HepG2 (cell line): ENCODE measurements at regions not wholly inside any gene's neighbourhood (a gene's known extent, or its start where the extent isn't known, plus 50 kb on each side); places are given as distances from the start of the nearest gene placed in this dataset.

Experiments
- ATAC-seq: fragments of 200-7000 bp; cut with Tn5 transposase; 3 replicates; pipeline ENCODE4 v1.9.1; 2020; ENCODE audit warnings: mild to moderate bottlenecking, moderate library complexity
- BruUV-seq: library from RNA; stranded (reverse); fragments of 400-500 nt; replicated peaks from 2 replicates; lab custom pipeline; 2021; lab: Mats Ljungman, UMichigan
- CTCF ChIA-PET: fragments of 300-600 bp; formaldehyde crosslinking; extraction: SDS; loops from one replicate; lab custom pipeline; 2021; ENCODE audit warnings: low total read pairs, inconsistent platforms, low intra/inter-chr PET ratio; lab: Yijun Ruan, JAX
- POLR2A ChIA-PET: fragments of 350-600 bp; sonication (Branson Sonifier 250); formaldehyde crosslinking; loops from one replicate; lab custom pipeline; 2020; ENCODE audit warnings: antibody characterized with exemption, inconsistent platforms; lab: Yijun Ruan, JAX
- DNase-seq: peaks from one replicate; pipeline ENCODE4 v3.0.0-alpha.2; 2015; ENCODE audit warnings: low spot score
- FAIRE-seq: peaks from 3 replicates; lab custom pipeline; 2011; peaks lifted over from hg19 to GRCh38; lab: Jason Lieb, UNC
- H2AFZ ChIP-seq: one replicate; pipeline ENCODE4 v1.6.1; 2011; ENCODE audit warnings: low read length, inconsistent platforms
- H3K27ac ChIP-seq: fragments of 300-600 bp; 3 replicates; pipeline ENCODE4 v1.8.0; 2011; ENCODE audit warnings: mixed run types, mild to moderate bottlenecking, mixed read lengths, low read length, inconsistent platforms; ENCODE audit not compliant: insufficient read depth; ENCODE audit errors: extremely low read length
- H3K27me3 ChIP-seq, 2 experiments: fragments of 200-600 bp in 1 of 2; 2 replicates in 1 of 2; 3 replicates in 1 of 2; pipeline versions ENCODE4 v1.6.0 to v1.8.0; 2011; ENCODE audit warnings: low read length in 2 of 2, mild to moderate bottlenecking in 2 of 2, moderate library complexity in 2 of 2, inconsistent platforms in 1 of 2; ENCODE audit not compliant: insufficient read depth in 2 of 2, control insufficient read depth in 1 of 2
- H3K36me3 ChIP-seq, 2 experiments: fragments of 200-600 bp in 1 of 2; replicated peaks in 1 of 2; 2 replicates in 1 of 2; 3 replicates in 1 of 2; pipeline versions ENCODE4 v1.5.1 to v1.8.0; 2011; ENCODE audit warnings: low read length in 2 of 2, inconsistent platforms in 1 of 2; ENCODE audit not compliant: insufficient read depth in 2 of 2, control insufficient read depth in 1 of 2
- H3K4me1 ChIP-seq: 2 replicates; pipeline ENCODE4 v1.5.1; 2012; ENCODE audit warnings: low read length, inconsistent platforms; ENCODE audit not compliant: insufficient read depth
- H3K4me2 ChIP-seq: 2 replicates; pipeline ENCODE4 v1.6.0; 2011; ENCODE audit warnings: low read depth, low read length, inconsistent platforms
- H3K4me3 ChIP-seq, 3 experiments: fragments of 200-600 bp in 1 of 3; sonication (generic), shearing (Covaris generic) in 1 of 3; replicated peaks in 1 of 3; 2 replicates each; pipeline ENCODE4 v1.5.1; 2011 to 2016; ENCODE audit warnings: low read length in 3 of 3, inconsistent platforms in 2 of 3, low read depth in 2 of 3, mild to moderate bottlenecking in 2 of 3, control low read depth in 1 of 3, mixed read lengths in 1 of 3; ENCODE audit not compliant: insufficient read depth in 1 of 3
- H3K79me2 ChIP-seq: one replicate; pipeline ENCODE4 v1.6.1; 2011; ENCODE audit warnings: low read length, inconsistent platforms; ENCODE audit not compliant: insufficient read depth
- H3K9ac ChIP-seq: 2 replicates; pipeline ENCODE4 v1.6.0; 2011; ENCODE audit warnings: mild to moderate bottlenecking, low read depth, low read length, inconsistent platforms; ENCODE audit not compliant: insufficient read depth
- H3K9me3 ChIP-seq: 2 replicates; pipeline ENCODE4 v1.5.1; 2012; ENCODE audit warnings: mild to moderate bottlenecking, low read length
- H4K20me1 ChIP-seq: 2 replicates; pipeline ENCODE4 v1.6.0; 2011; ENCODE audit warnings: inconsistent platforms, mild to moderate bottlenecking, low read length, moderate library complexity; ENCODE audit not compliant: insufficient read depth
- ARNT2 ChIP-seq: sonication (generic); formaldehyde crosslinking; IDR thresholded peaks from 2 replicates; pipeline ENCODE4 v1.8.0; 2022; ENCODE audit warnings: mild to moderate bottlenecking, low read depth, missing genetic modification reagents, moderate library complexity
- DNMT3B ChIP-seq: conservative IDR thresholded peaks from 2 replicates; pipeline ENCODE4 v1.6.1; 2016; ENCODE audit warnings: missing biosample characterization, control low read depth
- HOXA9 ChIP-seq: sonication (generic); formaldehyde crosslinking; IDR thresholded peaks from 2 replicates; pipeline ENCODE4 v1.8.1; 2022; ENCODE audit warnings: missing genetic modification reagents, mild to moderate bottlenecking, moderate library complexity, borderline replicate concordance
- IRX3 ChIP-seq: sonication (generic); formaldehyde crosslinking; IDR thresholded peaks from 2 replicates; pipeline ENCODE4 v1.8.1; 2023; ENCODE audit warnings: mild to moderate bottlenecking, low read depth, missing genetic modification reagents, borderline replicate concordance
- PAF1 ChIP-seq: IDR thresholded peaks from 2 replicates; pipeline ENCODE4 v1.6.1; 2016; ENCODE audit warnings: missing genetic modification reagents, missing compliant biosample characterization
- RBM39 ChIP-seq: fragments of 200-400 bp; formaldehyde crosslinking; IDR thresholded peaks from one replicate; pipeline ENCODE4 v1.6.1; 2018; ENCODE audit warnings: antibody characterized with exemption, mild to moderate bottlenecking, low read depth, low read length; ENCODE audit not compliant: poor library complexity, severe bottlenecking
- RNF2 ChIP-seq: fragments of 450-650 bp; conservative IDR thresholded peaks from 2 replicates; pipeline ENCODE4 v1.6.1; 2016; ENCODE audit warnings: low read depth
- SKI ChIP-seq: fragments of 450-650 bp; IDR thresholded peaks from one replicate; pipeline ENCODE4 v1.6.1; 2018; ENCODE audit warnings: mild to moderate bottlenecking; ENCODE audit not compliant: partially characterized antibody
- TCF7L2 ChIP-seq: IDR thresholded peaks from 2 replicates; pipeline ENCODE4 v1.6.1; 2011; ENCODE audit warnings: mild to moderate bottlenecking, low read depth, low read length, moderate library complexity
- XBP1 ChIP-seq: sonication (generic); formaldehyde crosslinking; IDR thresholded peaks from 2 replicates; pipeline ENCODE4 v1.5.0; 2020; ENCODE audit warnings: missing genetic modification reagents
- YEATS2 ChIP-seq: sonication (generic); formaldehyde crosslinking; IDR thresholded peaks from 2 replicates; pipeline ENCODE4 v1.4.0; 2020; ENCODE audit warnings: missing genetic modification reagents, borderline replicate concordance
- ZNF101 ChIP-seq: sonication (generic); formaldehyde crosslinking; IDR thresholded peaks from 2 replicates; pipeline ENCODE4 v1.4.0; 2020; ENCODE audit warnings: mild to moderate bottlenecking, low read depth, missing genetic modification reagents, borderline replicate concordance
- ZNF674 ChIP-seq: sonication (generic); formaldehyde crosslinking; IDR thresholded peaks from 2 replicates; pipeline ENCODE4 v1.5.0; 2020; ENCODE audit warnings: low read depth, mild to moderate bottlenecking, missing genetic modification reagents
- ZNF772 ChIP-seq: sonication (generic); formaldehyde crosslinking; IDR thresholded peaks from 2 replicates; pipeline ENCODE4 v1.5.0; 2020; ENCODE audit warnings: mild to moderate bottlenecking, missing genetic modification reagents
- ZNF879 ChIP-seq: sonication (generic); formaldehyde crosslinking; IDR thresholded peaks from 2 replicates; pipeline ENCODE4 v1.8.1; 2023; ENCODE audit warnings: missing genetic modification reagents
- WGBS: methylation state at CpG from one replicate; pipeline ENCODE4 v1.1.6; 2017; ENCODE audit warnings: low lambda C conversion rate; 5-methylcytosine and 5-hydroxymethylcytosine counted together
- in situ Hi-C: cut with HindIII; loops from 2 replicates; pipeline ENCODE4 v1.10.0; 2017; ENCODE audit warnings: low pct_unique_long_range_greater_than_20kb; ENCODE audit not compliant: extremely low pct_ligation_motif_present
- intact Hi-C: fragments of 100-400 bp; cut with micrococcal nuclease; formaldehyde crosslinking; loops from one replicate; pipeline ENCODE4 v1.10.0; 2022; ENCODE audit not compliant: unreplicated experiment
- TF ChIP-seq, protein P1 (sequence below): IDR thresholded peaks from 2 replicates; pipeline ENCODE4 v1.6.1; 2018; ENCODE audit warnings: missing genetic modification reagents, mild to moderate bottlenecking, missing compliant biosample characterization
- TF ChIP-seq, protein P2 (sequence below): sonication (generic); formaldehyde crosslinking; IDR thresholded peaks from 2 replicates; pipeline ENCODE4 v1.4.0; 2020; ENCODE audit warnings: low read depth, missing genetic modification reagents

DNA sequence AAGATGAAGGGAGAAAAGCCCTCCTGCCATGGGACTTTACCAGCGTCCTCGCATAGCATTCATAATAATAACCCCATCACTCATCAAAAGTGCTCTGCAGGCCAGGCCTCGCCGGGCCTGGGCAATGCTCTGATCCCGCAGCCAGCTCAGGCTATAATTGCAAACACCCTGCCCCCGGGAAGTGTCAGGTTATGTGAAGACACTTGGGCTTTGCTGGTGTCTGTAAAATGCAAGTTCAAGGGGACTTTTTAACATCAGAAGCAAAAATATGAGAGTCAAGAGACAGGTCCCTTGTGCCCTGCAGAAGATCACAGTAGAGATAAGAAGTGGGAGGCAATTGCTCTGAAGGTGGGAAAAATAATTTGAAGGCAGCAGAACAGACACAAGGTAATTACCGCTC, 381.0 kb downstream of the MAFB start (continued):
- TF ChIP-seq, protein P1, sequence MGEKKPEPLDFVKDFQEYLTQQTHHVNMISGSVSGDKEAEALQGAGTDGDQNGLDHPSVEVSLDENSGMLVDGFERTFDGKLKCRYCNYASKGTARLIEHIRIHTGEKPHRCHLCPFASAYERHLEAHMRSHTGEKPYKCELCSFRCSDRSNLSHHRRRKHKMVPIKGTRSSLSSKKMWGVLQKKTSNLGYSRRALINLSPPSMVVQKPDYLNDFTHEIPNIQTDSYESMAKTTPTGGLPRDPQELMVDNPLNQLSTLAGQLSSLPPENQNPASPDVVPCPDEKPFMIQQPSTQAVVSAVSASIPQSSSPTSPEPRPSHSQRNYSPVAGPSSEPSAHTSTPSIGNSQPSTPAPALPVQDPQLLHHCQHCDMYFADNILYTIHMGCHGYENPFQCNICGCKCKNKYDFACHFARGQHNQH = no peak
- TF ChIP-seq, protein P2, sequence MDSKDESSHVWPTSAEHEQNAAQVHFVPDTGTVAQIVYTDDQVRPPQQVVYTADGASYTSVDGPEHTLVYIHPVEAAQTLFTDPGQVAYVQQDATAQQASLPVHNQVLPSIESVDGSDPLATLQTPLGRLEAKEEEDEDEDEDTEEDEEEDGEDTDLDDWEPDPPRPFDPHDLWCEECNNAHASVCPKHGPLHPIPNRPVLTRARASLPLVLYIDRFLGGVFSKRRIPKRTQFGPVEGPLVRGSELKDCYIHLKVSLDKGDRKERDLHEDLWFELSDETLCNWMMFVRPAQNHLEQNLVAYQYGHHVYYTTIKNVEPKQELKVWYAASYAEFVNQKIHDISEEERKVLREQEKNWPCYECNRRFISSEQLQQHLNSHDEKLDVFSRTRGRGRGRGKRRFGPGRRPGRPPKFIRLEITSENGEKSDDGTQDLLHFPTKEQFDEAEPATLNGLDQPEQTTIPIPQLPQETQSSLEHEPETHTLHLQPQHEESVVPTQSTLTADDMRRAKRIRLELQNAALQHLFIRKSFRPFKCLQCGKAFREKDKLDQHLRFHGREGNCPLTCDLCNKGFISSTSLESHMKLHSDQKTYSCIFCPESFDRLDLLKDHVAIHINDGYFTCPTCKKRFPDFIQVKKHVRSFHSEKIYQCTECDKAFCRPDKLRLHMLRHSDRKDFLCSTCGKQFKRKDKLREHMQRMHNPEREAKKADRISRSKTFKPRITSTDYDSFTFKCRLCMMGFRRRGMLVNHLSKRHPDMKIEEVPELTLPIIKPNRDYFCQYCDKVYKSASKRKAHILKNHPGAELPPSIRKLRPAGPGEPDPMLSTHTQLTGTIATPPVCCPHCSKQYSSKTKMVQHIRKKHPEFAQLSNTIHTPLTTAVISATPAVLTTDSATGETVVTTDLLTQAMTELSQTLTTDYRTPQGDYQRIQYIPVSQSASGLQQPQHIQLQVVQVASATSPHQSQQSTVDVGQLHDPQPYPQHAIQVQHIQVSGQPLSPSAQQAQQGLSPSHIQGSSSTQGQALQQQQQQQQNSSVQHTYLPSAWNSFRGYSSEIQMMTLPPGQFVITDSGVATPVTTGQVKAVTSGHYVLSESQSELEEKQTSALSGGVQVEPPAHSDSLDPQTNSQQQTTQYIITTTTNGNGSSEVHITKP (CRISPR knock-in tag) = no peak
- TF ChIP-seq HOXA9 (CRISPR knock-in tag) (no peak), DNMT3B (CRISPR knock-in tag) (no peak), ZNF674 (CRISPR knock-in tag) (no peak), SKI (no peak)

DNA sequence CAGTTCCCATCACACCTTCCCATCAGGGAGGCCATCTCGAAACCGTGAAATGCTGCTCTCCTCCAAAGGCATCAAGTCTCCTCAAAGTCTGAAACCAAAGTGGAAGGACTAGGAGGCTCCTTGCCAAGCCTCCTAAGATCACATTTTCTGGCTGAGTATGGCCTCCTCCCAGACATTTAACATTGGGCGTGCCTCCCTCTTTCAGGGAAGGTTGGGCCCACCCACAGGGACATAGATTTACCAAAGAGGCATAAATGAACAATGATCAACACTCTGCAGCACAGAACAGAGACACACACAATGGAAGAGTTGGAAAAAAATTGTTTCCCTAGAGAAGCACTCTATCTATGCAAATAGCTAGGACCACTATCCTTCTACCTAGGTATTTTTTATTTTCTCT, 381.8 kb downstream of the MAFB start:
- H3K9me3 ChIP-seq = no peaks in the 10 kb centered on the region
- H3K27me3 ChIP-seq = no peaks in the 10 kb centered on the region
- DNase-seq (no peak), FAIRE-seq (no peak), ATAC-seq (no peak)
- no TSS peak for BruUV-seq
- H3K4me3 ChIP-seq = no peak overlapping the region
- H3K4me1 ChIP-seq = no peaks in the 10 kb centered on the region
- WGBS = 1% methylated on average over 3 of the region's 3 CpGs
- H3K4me2 ChIP-seq = no peak overlapping the region
- no peaks in the 10 kb centered on the region for H4K20me1 ChIP-seq
- CTCF ChIA-PET = no interaction called here
- H3K27ac ChIP-seq = no peak overlapping the region
- TF ChIP-seq TCF7L2 = no peak
- TF ChIP-seq PAF1 = no peak
- TF ChIP-seq ZNF101 (CRISPR knock-in tag) = no peak
- TF ChIP-seq YEATS2 (CRISPR knock-in tag) = no peak
- no peak for TF ChIP-seq ZNF772 (CRISPR knock-in tag)
- no peak for TF ChIP-seq XBP1 (CRISPR knock-in tag)
- no peak for TF ChIP-seq ZNF879
- no peak for TF ChIP-seq RNF2
- no peak for TF ChIP-seq IRX3 (CRISPR knock-in tag)
- no peak for TF ChIP-seq RBM39
- no peak for TF ChIP-seq ARNT2
- no peaks in the 10 kb centered on the region for H3K79me2 ChIP-seq
- intact Hi-C loops = no loop called here
- POLR2A ChIA-PET = no interaction called here
- no peak overlapping the region for H2AFZ ChIP-seq
- no peak overlapping the region for H3K9ac ChIP-seq
- in situ Hi-C loops = no loop called here
- H3K36me3 ChIP-seq = no peaks in the 10 kb centered on the region
